HEK293 (cell line): ENCODE measurements at regions not wholly inside any gene's neighbourhood (a gene's known extent, or its start where the extent isn't known, plus 50 kb on each side); places are given as distances from the start of the nearest gene placed in this dataset.

Experiments
- CTCF ChIA-PET: fragments of 350-600 bp; formaldehyde crosslinking; extraction: SDS; loops from one replicate; lab custom pipeline; 2021; ENCODE audit warnings: antibody characterized with exemption; lab: Yijun Ruan, JAX
- POLR2A ChIA-PET: fragments of 300-600 bp; formaldehyde crosslinking; extraction: SDS; loops from one replicate; lab custom pipeline; 2020; ENCODE audit warnings: antibody characterized with exemption, inconsistent platforms; lab: Yijun Ruan, JAX
- H3K27ac ChIP-seq: fragments of 200-500 bp; sonication (Bioruptor generic); 2 replicates; pipeline ENCODE4 v1.5.1; 2014; ENCODE audit warnings: low read depth, low read length, control low read depth, inconsistent platforms; ENCODE audit errors: extremely low read depth
- H3K36me3 ChIP-seq, 2 experiments: fragments of 200-500 bp in 1 of 2; sonication (Bioruptor generic) in 1 of 2; 1 replicate in 1 of 2; 2 replicates in 1 of 2; pipeline ENCODE4 v1.5.1; 2014 to 2017; ENCODE audit warnings: inconsistent platforms in 2 of 2, low read length in 2 of 2; ENCODE audit not compliant: control insufficient read depth in 2 of 2, insufficient read depth in 1 of 2
- H3K4me1 ChIP-seq: fragments of 200-500 bp; sonication (Bioruptor generic); 2 replicates; pipeline ENCODE4 v1.5.1; 2014; ENCODE audit warnings: mild to moderate bottlenecking, low read length, inconsistent platforms; ENCODE audit not compliant: control insufficient read depth, insufficient read depth
- H3K4me3 ChIP-seq: 2 replicates; pipeline ENCODE4 v1.5.1; 2011; ENCODE audit warnings: low read depth, mild to moderate bottlenecking, control low read depth, low read length, moderate library complexity
- H3K9me3 ChIP-seq: fragments of 200-500 bp; sonication (Bioruptor generic); 2 replicates; pipeline ENCODE4 v1.5.1; 2014; ENCODE audit warnings: low read depth, low read length, inconsistent platforms; ENCODE audit not compliant: control insufficient read depth, insufficient read depth
- GLI4 ChIP-seq: fragments of 450-650 bp; formaldehyde crosslinking; IDR thresholded peaks from 2 replicates; pipeline ENCODE4 v1.5.1; 2016; ENCODE audit warnings: missing biosample characterization, missing genetic modification characterization
- GLIS1 ChIP-seq: fragments of 450-650 bp; formaldehyde crosslinking; IDR thresholded peaks from 2 replicates; pipeline ENCODE4 v1.5.1; 2016; ENCODE audit warnings: missing biosample characterization, missing genetic modification characterization
- KLF10 ChIP-seq: fragments of 450-650 bp; IDR thresholded peaks from 2 replicates; pipeline ENCODE4 v1.5.1; 2018; ENCODE audit warnings: missing biosample characterization, mild to moderate bottlenecking, missing genetic modification characterization
- MYNN ChIP-seq: fragments of 450-650 bp; formaldehyde crosslinking; IDR thresholded peaks from 2 replicates; pipeline ENCODE4 v1.5.1; 2016; ENCODE audit warnings: missing biosample characterization, missing genetic modification characterization, borderline replicate concordance
- OVOL3 ChIP-seq: fragments of 450-650 bp; formaldehyde crosslinking; IDR thresholded peaks from 2 replicates; pipeline ENCODE4 v1.5.1; 2016; ENCODE audit warnings: missing biosample characterization, missing genetic modification characterization
- PRDM1 ChIP-seq: fragments of 450-650 bp; formaldehyde crosslinking; IDR thresholded peaks from 2 replicates; pipeline ENCODE4; 2016; ENCODE audit warnings: missing biosample characterization, missing genetic modification characterization
- REPIN1 ChIP-seq: fragments of 450-650 bp; formaldehyde crosslinking; IDR thresholded peaks from 2 replicates; pipeline ENCODE4 v1.5.1; 2017; ENCODE audit warnings: missing biosample characterization, missing genetic modification characterization, low read depth
- SCRT1 ChIP-seq: fragments of 450-650 bp; formaldehyde crosslinking; IDR thresholded peaks from 2 replicates; pipeline ENCODE4 v1.5.1; 2016; ENCODE audit warnings: missing biosample characterization, missing genetic modification characterization, borderline replicate concordance
- ZBTB17 ChIP-seq: fragments of 450-650 bp; formaldehyde crosslinking; IDR thresholded peaks from 2 replicates; pipeline ENCODE4 v1.5.1; 2016; ENCODE audit warnings: missing biosample characterization, missing genetic modification characterization
- ZNF140 ChIP-seq: fragments of 450-650 bp; formaldehyde crosslinking; IDR thresholded peaks from 2 replicates; pipeline ENCODE4 v1.5.1; 2016; ENCODE audit warnings: missing biosample characterization, missing genetic modification characterization
- ZNF23 ChIP-seq: fragments of 450-650 bp; formaldehyde crosslinking; IDR thresholded peaks from 2 replicates; pipeline ENCODE4 v1.5.1; 2016; ENCODE audit warnings: missing biosample characterization, missing genetic modification characterization, borderline replicate concordance
- ZNF350 ChIP-seq: fragments of 450-650 bp; formaldehyde crosslinking; IDR thresholded peaks from 2 replicates; pipeline ENCODE4 v1.5.0; 2017; ENCODE audit warnings: missing biosample characterization, mild to moderate bottlenecking, missing genetic modification characterization
- ZNF473 ChIP-seq: fragments of 450-650 bp; formaldehyde crosslinking; IDR thresholded peaks from 2 replicates; pipeline ENCODE4 v1.5.1; 2017; ENCODE audit warnings: missing biosample characterization, missing genetic modification characterization
- ZNF530 ChIP-seq: fragments of 450-650 bp; formaldehyde crosslinking; IDR thresholded peaks from 2 replicates; pipeline ENCODE4 v1.5.1; 2016; ENCODE audit warnings: low read depth, missing biosample characterization, missing genetic modification characterization
- ZNF555 ChIP-seq: fragments of 450-650 bp; formaldehyde crosslinking; conservative IDR thresholded peaks from 2 replicates; pipeline ENCODE4 v1.5.1; 2017; ENCODE audit warnings: missing biosample characterization, mild to moderate bottlenecking, missing genetic modification characterization, inconsistent platforms
- ZNF664 ChIP-seq: fragments of 450-650 bp; formaldehyde crosslinking; IDR thresholded peaks from 2 replicates; pipeline ENCODE4 v1.5.1; 2016; ENCODE audit warnings: missing biosample characterization, missing genetic modification characterization
- ZNF707 ChIP-seq: fragments of 450-650 bp; formaldehyde crosslinking; IDR thresholded peaks from 2 replicates; pipeline ENCODE4 v1.5.1; 2016; ENCODE audit warnings: missing biosample characterization, missing genetic modification characterization
- ZNF777 ChIP-seq: fragments of 450-650 bp; formaldehyde crosslinking; IDR thresholded peaks from 2 replicates; pipeline ENCODE4 v1.5.1; 2017; ENCODE audit warnings: missing biosample characterization, missing genetic modification characterization, borderline replicate concordance
- ZNF791 ChIP-seq: fragments of 450-650 bp; formaldehyde crosslinking; IDR thresholded peaks from 2 replicates; pipeline ENCODE4 v1.5.1; 2016; ENCODE audit warnings: missing biosample characterization, missing genetic modification characterization
- ZSCAN30 ChIP-seq: fragments of 450-650 bp; IDR thresholded peaks from 2 replicates; pipeline ENCODE4 v1.5.1; 2018; ENCODE audit warnings: missing biosample characterization, mild to moderate bottlenecking, missing genetic modification characterization, moderate library complexity
- TF ChIP-seq, protein P1 (sequence below): fragments of 450-650 bp; formaldehyde crosslinking; IDR thresholded peaks from 2 replicates; pipeline ENCODE4; 2016; ENCODE audit warnings: missing biosample characterization, missing genetic modification characterization
- TF ChIP-seq, protein P2 (sequence below): fragments of 450-650 bp; formaldehyde crosslinking; IDR thresholded peaks from 2 replicates; pipeline ENCODE4 v1.5.1; 2016; ENCODE audit warnings: missing biosample characterization, missing genetic modification characterization
- TF ChIP-seq, protein P3 (sequence below): fragments of 450-650 bp; formaldehyde crosslinking; IDR thresholded peaks from 2 replicates; pipeline ENCODE4 v1.5.1; 2016; ENCODE audit warnings: missing biosample characterization, missing genetic modification characterization

DNA sequence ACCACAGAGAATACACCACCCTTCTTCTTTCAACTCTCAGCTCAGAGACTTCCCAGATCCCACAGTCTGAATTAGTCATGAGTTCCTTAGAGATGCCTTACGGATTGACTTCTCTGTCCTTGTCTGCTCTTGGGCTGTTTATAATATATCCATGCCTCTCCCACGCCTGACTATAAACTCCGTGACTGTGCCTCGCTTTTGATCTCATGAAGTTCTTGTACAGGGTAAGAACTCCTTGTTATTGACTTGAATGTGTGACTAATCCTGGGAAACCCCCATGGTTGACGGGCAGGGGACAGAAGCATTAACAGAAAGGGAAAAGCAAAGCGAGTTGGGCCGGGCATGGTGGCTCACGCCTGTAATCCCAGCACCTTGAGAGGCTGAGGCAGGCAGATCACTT, 62.4 kb upstream of the POU2AF1 start:
- Histone ChIP-seq H3K9me3 (no peaks in the 10 kb centered on the region), H3K27ac (no peak overlapping the region), H3K4me3 (no peak overlapping the region), H3K4me1 (no peaks in the 10 kb centered on the region), H3K36me3 (no peaks in the 10 kb centered on the region)
- ChIA-PET CTCF (interaction anchor here (1.6 kb wide), 1 partner anchor 159 kb away, joined by 6 read pairs; no protein-coding TSS in a partner anchor), POLR2A (no interaction called here)
- no peak for TF ChIP-seq ZBTB17 (tag by site-specific recombination)
- no peak for TF ChIP-seq KLF10 (tag by site-specific recombination)
- TF ChIP-seq ZNF777 (tag by site-specific recombination), result no peak
- TF ChIP-seq GLI4 (tag by site-specific recombination), result no peak
- no peak for TF ChIP-seq ZNF664 (tag by site-specific recombination)
- TF ChIP-seq ZNF473 (tag by site-specific recombination), result no peak
- TF ChIP-seq OVOL3 (tag by site-specific recombination), result no peak
- no peak for TF ChIP-seq ZNF791 (tag by site-specific recombination)

DNA sequence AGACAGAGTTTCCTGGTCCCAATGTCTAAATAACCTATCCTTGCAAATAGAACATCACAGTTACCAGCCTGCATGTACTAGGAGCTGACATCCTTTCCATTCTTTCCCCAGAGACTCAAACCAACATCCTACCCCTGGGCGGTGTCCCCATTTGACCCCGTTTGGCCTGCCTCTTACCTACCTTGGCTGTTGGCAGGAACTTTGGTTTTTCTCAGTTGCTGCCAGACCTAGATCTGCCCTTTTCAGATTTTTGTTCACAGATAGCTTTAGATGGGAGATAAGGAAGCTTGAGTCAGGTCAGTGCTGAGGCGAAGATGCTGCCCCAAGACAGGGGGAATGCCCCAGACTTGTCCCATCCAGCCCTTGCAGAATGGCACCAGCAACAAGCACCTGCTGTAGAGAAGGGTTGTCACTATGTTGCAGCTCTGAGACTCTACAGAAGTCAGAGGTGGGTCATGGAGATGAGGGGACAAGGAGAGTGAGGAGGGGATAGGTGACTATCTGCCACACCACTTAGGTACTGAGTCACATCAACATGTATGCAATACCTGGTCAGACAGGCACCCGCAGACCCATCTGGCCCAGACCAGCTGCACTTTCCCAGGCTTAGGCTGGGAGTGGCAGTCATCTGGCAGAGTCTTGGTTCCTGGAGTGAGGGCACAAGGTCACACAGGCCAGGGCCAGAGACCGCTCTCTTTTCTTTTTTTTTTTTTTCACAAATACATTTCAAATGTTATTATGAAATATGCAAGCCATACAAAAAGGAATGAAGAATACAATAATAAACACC, 61.5 kb upstream of the POU2AF1 start:
- Histone ChIP-seq H3K4me3 (no peak overlapping the region), H3K27ac (no peak overlapping the region)
- POLR2A ChIA-PET, result no interaction called here
- TF ChIP-seq, protein P1, sequence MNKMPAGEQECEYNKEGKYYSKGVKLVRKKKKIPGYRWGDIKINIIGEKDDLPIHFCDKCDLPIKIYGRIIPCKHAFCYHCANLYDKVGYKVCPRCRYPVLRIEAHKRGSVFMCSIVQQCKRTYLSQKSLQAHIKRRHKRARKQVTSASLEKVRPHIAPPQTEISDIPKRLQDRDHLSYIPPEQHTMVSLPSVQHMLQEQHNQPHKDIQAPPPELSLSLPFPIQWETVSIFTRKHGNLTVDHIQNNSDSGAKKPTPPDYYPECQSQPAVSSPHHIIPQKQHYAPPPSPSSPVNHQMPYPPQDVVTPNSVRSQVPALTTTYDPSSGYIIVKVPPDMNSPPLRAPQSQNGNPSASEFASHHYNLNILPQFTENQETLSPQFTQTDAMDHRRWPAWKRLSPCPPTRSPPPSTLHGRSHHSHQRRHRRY (tag by site-specific recombination), result no peak
- no peak for TF ChIP-seq ZNF530 (tag by site-specific recombination)
- TF ChIP-seq, all 188 proteins: peak for 0
- Histone ChIP-seq H3K4me1 (no peaks in the 10 kb centered on the region), H3K9me3 (no peaks in the 10 kb centered on the region), H3K36me3 (no peaks in the 10 kb centered on the region)
- CTCF ChIA-PET, result interaction anchor here (0.9 to 2.9 kb wide), 5 partner anchors 11 to 158 kb away, joined by 3 to 9 read pairs (median 4); no protein-coding TSS in a partner anchor

DNA sequence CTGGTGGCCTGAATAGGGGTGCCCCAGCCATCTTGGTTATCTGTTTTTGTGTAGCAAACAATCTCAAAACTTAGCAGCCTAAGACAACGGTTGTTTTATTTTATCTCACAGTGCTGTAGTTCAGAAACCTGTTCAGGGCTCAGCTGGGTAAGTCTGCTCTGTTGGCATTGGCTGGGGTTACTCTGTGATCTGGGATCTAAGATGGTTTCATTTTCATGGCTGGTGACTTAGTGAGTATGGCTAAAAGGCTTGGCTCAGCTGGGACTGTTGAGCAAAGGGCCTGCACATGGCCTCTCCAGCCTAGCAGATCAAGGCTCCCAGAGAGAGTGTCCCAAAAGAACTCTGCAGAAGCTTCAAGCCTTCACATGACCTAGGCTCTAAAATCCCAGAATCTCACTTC, 60.8 kb upstream of the POU2AF1 start:
- H3K4me3 ChIP-seq, result no peak overlapping the region
- CTCF ChIA-PET, result interaction anchor here (0.9 to 2.9 kb wide), 4 partner anchors 10 to 154 kb away, joined by 3 to 9 read pairs (median 4); no protein-coding TSS in a partner anchor
- TF ChIP-seq ZNF23 (tag by site-specific recombination) (no peak), PRDM1 (tag by site-specific recombination) (no peak), ZNF140 (tag by site-specific recombination) (no peak), ZSCAN30 (tag by site-specific recombination) (no peak), ZNF707 (tag by site-specific recombination) (no peak), ZNF555 (tag by site-specific recombination) (no peak), ZNF350 (tag by site-specific recombination) (no peak), REPIN1 (tag by site-specific recombination) (no peak), MYNN (tag by site-specific recombination) (no peak), SCRT1 (tag by site-specific recombination) (no peak), GLIS1 (tag by site-specific recombination) (no peak)
- TF ChIP-seq, protein P2, sequence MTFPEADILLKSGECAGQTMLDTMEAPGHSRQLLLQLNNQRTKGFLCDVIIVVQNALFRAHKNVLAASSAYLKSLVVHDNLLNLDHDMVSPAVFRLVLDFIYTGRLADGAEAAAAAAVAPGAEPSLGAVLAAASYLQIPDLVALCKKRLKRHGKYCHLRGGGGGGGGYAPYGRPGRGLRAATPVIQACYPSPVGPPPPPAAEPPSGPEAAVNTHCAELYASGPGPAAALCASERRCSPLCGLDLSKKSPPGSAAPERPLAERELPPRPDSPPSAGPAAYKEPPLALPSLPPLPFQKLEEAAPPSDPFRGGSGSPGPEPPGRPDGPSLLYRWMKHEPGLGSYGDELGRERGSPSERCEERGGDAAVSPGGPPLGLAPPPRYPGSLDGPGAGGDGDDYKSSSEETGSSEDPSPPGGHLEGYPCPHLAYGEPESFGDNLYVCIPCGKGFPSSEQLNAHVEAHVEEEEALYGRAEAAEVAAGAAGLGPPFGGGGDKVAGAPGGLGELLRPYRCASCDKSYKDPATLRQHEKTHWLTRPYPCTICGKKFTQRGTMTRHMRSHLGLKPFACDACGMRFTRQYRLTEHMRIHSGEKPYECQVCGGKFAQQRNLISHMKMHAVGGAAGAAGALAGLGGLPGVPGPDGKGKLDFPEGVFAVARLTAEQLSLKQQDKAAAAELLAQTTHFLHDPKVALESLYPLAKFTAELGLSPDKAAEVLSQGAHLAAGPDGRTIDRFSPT (tag by site-specific recombination), result no peak
- TF ChIP-seq, protein P3, sequence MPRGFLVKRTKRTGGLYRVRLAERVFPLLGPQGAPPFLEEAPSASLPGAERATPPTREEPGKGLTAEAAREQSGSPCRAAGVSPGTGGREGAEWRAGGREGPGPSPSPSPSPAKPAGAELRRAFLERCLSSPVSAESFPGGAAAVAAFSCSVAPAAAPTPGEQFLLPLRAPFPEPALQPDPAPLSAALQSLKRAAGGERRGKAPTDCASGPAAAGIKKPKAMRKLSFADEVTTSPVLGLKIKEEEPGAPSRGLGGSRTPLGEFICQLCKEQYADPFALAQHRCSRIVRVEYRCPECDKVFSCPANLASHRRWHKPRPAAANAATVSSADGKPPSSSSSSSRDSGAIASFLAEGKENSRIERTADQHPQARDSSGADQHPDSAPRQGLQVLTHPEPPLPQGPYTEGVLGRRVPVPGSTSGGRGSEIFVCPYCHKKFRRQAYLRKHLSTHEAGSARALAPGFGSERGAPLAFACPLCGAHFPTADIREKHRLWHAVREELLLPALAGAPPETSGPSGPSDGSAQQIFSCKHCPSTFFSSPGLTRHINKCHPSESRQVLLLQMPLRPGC (tag by site-specific recombination), result no peak
- TF ChIP-seq, all 188 proteins: peak for 0
- Histone ChIP-seq H3K27ac (no peak overlapping the region), H3K4me1 (no peaks in the 10 kb centered on the region), H3K9me3 (no peaks in the 10 kb centered on the region), H3K36me3 (no peaks in the 10 kb centered on the region)
- POLR2A ChIA-PET, result no interaction called here
